Fibroblast of pulmonary artery (primary cell): ENCODE measurements at regions not wholly inside any gene's neighbourhood (a gene's known extent, or its start where the extent isn't known, plus 50 kb on each side); places are given as distances from the start of the nearest gene placed in this dataset.

Experiments used
- DNase-seq: peaks from one replicate; pipeline ENCODE4 v3.0.0-alpha.2; 2010; ENCODE audit warnings: low read depth
- H3K4me3 ChIP-seq: replicated peaks from 2 replicates; pipeline ENCODE4 v1.5.1; 2011; ENCODE audit warnings: low read depth, mild to moderate bottlenecking, control low read depth, low read length, moderate library complexity
- CTCF ChIP-seq: IDR thresholded peaks from 2 replicates; pipeline ENCODE4 v1.5.1; 2011; ENCODE audit warnings: mild to moderate bottlenecking, control low read depth, low read length, inconsistent platforms; ENCODE audit errors: missing control alignments

GRCh38 chr18:41690332-41691127 lies 264.5 kb upstream of the PIK3C3 start:
- DNase-seq = peak; percentile 77
- TF ChIP-seq CTCF = no peak
- no peak overlapping the region for H3K4me3 ChIP-seq

- DNase-seq = no peak
- TF ChIP-seq CTCF = no peak
- no peak overlapping the region for H3K4me3 ChIP-seq
Observed at GRCh38 chr18:41687138-41687537, 267.9 kb upstream of the PIK3C3 start.

GRCh38 chr18:41681138-41681880 lies 273.7 kb upstream of the PIK3C3 start:
- peak; percentile 28 for DNase-seq
- TF ChIP-seq CTCF = no peak

GRCh38 chr18:41674506-41674905 lies 280.5 kb upstream of the PIK3C3 start:
- no peak for DNase-seq
- H3K4me3 ChIP-seq = no peak overlapping the region
- TF ChIP-seq CTCF = no peak

More at GRCh38 chr18:41681138-41681880, 273.7 kb upstream of the PIK3C3 start:
- no peak overlapping the region for H3K4me3 ChIP-seq

- no peak overlapping the region for H3K4me3 ChIP-seq
- no peak for TF ChIP-seq CTCF
- peak; percentile 32 for DNase-seq
Observed at GRCh38 chr18:41666231-41666630, 288.8 kb upstream of the PIK3C3 start.

- H3K4me3 ChIP-seq = no peak overlapping the region
- no peak for TF ChIP-seq CTCF
- DNase-seq = no peak
Observed at GRCh38 chr18:41665210-41665609, 289.8 kb upstream of the PIK3C3 start.

GRCh38 chr18:41660654-41661053 lies 294.4 kb upstream of the PIK3C3 start:
- H3K4me3 ChIP-seq = no peak overlapping the region

More at GRCh38 chr18:41660654-41661053, 294.4 kb upstream of the PIK3C3 start:
- TF ChIP-seq CTCF = no peak
- DNase-seq = peak; percentile 39
